ENCODE measurements at regions not wholly inside any gene's neighbourhood (a gene's known extent, or its start where the extent isn't known, plus 50 kb on each side); places are given as distances from the start of the nearest gene placed in this dataset.

- DNase-seq (ENCODE audit: low read depth) = no peak
These were observed 116.2 kb downstream of the OLFM4 start for GRCh38 chr13:53144826-53145225.

DNA sequence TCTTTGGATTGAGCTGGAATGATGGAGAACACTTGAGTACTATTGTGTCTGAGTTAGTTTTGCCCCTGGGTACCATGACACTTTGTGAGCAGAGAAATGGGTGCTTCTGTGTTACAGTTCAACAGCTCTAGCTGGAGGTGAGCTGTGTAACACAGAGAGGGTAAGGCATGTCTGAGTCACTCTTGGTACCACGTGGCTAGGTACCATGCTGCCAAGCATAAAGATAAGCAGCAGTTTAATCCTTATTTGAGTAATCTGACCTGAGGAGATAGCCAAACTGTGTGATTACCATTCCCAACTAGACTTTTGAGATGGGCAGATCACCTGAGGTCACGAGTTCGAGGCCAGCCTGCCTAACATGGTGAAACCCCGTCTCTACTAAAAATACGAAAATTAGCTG lies 122.0 kb downstream of the OLFM4 start:
- no peak for DNase-seq (ENCODE audit: low read depth)

DNA sequence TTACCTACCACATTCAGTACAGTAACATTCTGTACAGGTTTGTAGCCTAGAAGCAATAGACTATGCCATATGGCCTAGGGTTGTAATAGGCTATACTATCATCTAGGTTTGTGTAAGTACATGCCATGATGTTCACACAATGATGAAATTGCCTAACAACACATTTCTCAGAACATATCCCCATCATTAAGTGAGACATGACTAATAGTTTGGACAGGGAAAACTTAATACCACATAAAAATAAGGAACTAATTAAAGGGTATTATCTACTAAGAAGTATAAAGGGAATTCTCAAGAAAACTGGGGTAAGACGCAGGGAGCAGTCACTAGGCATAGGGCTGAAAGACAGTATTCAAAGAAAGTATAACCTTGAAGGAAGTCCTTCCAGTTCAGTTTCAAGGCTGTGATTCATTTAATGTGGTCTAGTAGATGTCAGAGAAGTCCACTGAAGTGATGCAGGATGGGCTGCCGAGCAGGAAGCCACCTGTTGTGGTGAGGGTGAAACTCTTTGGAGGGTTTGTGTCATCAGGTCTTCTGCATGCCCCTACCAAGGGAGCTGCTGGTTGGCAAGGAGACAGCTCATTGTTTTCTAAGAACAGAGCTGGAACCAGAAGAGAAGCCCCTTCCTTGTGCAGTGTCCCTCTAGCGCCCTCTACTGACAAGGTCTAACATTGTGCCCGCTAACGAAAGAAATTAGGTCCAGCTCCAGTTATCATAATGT lies 122.9 kb downstream of the OLFM4 start:
- no peak for DNase-seq (ENCODE audit: low read depth)

DNA sequence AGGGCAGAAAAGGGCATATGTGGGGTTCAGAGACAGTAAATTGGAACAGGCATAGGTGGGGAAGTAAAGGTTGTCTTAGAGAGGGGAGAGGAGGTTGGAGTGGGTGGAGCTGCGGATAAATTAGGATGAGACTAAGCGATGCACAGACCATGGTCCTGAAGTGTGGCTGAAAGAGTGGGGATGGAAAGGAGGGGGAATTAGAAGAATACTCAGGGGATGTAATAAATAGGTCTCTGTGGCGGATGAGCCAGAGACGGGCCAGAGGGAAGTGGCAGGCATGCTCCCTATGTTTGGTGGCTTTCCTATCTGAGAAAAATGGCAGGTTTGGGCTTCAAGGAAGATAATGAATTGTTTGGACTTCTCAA lies 123.4 kb downstream of the OLFM4 start:
- no peak for DNase-seq (ENCODE audit: low read depth)

DNA sequence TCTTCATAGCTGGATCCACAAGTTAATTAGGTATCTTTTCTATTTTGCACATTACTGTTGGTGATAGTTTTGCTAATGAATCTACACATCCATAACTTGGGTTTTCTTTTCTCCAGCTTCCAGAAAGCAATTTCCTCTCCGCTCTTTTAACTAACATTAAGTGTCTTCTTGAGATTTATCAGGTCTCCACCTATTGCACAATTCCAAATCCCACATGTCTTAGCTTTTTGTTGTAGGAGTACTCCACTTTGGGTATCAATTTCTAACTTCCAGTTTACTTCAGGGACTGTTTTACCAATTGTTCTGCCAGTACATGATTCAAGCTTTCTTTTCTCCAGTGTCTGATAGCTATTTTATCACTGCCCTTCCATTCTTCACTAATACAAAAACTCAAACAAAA lies 129.6 kb downstream of the OLFM4 start:
- no peak for DNase-seq (ENCODE audit: low read depth)

GRCh38 chr13:53159431-53159830 lies 130.8 kb downstream of the OLFM4 start:
- DNase-seq (ENCODE audit: low read depth) = no peak

DNA sequence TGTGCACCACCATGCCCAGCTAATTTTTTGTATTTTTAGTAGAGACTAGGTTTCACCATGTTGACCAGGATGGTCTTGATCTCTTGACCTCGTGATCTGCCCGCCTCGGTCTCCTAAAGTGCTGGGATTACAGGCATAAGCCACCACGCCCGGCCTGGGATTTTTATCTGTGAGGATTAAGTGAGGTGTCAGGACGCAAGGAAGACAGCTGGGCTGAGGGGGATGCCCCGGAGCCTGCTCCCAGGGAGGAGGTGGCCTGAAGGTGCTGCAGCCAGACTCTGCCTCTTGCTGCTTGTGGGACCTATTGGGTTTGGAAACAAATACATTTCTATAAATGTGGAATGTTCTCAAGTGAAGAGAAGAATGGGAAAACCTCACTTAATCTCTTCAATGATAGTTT lies 131.6 kb downstream of the OLFM4 start:
- DNase-seq (ENCODE audit: low read depth) = no peak

GRCh38 chr13:53161251-53161650 lies 132.6 kb downstream of the OLFM4 start:
- DNase-seq (ENCODE audit: low read depth) = no peak

DNA sequence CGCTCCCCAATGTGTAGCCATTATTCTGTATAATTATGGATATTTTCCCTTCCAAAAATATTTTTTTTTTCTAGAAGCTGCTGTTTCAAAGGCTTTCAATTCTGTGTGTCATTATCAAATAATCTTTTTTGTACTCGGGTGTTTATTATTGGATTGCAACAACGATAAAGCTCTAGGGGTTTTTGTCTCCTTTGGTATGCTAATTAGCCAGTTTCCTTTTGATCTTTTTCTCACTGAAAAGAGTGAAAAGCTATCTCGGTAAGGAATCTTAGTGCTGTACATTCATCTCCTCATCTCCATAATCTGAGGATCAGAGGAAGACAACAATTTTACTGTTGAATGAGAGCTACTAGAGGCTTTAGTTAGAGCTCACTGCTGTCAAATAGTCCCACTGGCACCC lies 136.6 kb downstream of the OLFM4 start:
- no peak for DNase-seq (ENCODE audit: low read depth)

DNA sequence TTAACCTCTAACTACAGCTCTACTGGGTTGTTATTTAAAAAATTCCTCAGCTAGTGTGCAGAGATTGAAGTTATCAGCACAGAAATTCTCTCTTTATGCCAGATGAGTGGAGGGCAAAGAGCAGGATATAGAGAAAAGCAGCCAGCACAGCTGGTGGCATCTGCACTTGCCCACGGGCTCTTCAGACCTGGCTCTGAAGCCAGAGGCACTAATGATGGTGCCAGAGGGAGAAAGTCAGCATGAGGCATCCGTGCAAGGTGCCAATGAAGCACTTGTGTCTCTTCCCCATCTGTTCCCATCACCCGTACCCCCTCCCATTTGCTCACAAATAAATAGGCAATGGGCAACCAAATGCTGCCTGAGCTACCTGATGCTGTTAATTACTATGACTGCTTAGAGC lies 138.9 kb downstream of the OLFM4 start:
- DNase-seq (ENCODE audit: low read depth) = no peak

- DNase-seq (ENCODE audit: low read depth) = no peak
These were observed 142.3 kb downstream of the OLFM4 start for GRCh38 chr13:53170910-53171309.

- no peak for DNase-seq (ENCODE audit: low read depth)
These were observed 145.9 kb downstream of the OLFM4 start for GRCh38 chr13:53174545-53174944.

DNA sequence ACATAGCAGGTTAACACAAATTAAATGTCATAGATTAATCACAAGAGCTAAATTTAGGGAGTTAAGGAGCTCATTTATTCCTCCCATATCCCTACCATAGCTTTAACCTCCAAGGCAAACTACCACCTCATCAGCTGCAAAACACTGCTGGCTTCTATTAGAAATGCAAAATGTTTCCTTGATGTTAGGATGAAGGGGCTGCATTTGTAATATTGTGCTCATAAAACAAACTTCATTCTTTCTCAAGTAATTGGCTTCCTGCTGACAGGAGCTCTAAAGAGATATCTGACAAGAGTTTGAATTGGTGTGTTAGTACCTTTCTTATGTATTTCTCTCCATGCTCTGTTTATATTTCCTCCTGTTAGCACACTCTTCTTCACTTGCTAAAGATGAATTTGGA lies 152.1 kb downstream of the OLFM4 start:
- no peak for DNase-seq (ENCODE audit: low read depth)

- no peak for DNase-seq (ENCODE audit: low read depth)
These were observed 154.1 kb downstream of the OLFM4 start for GRCh38 chr13:53182724-53183123.

GRCh38 chr13:53188120-53188519 lies 159.5 kb downstream of the OLFM4 start:
- no peak for DNase-seq (ENCODE audit: low read depth)

GRCh38 chr13:53189162-53189561 lies 160.5 kb downstream of the OLFM4 start:
- no peak for DNase-seq (ENCODE audit: low read depth)

GRCh38 chr13:53191091-53191490 lies 162.5 kb downstream of the OLFM4 start:
- DNase-seq (ENCODE audit: low read depth) = no peak

DNA sequence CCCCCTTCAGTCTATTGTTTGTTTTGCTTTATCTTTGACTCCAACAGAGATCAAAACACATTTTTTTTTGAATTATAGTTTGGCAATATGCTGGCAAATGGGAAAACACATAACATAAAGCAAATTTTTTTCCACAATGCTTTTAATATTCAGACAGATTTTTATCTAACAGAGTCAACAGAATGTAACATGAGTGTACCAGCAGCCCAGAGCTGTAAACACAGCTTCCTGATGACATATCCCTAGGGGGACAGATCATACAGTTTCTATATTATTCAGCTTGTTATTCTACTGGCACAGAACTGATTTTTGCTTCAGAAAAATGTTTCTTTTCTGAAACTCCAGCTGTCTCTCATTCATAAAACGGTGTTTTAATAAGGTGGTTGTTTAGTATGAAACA lies 168.8 kb downstream of the OLFM4 start:
- no peak for DNase-seq (ENCODE audit: low read depth)

DNA sequence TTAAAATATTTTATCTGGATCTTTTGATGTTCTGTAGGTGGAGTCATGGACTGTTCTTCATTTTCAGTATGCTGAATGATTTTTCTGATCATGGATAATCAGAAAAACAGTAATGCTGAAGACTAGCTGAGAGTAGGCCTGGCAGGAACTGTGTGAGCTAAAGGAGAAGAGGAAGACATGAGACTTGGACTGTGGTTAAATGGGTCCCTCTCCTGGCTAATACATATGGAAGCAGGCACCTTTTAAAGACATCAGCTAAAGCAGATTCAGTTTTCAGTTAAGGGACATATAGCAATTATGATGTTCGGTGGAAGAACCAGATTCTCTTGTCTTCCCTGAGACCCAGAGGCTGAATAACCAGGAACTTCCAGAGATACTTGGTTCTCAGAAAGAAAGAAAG lies 169.4 kb downstream of the OLFM4 start:
- no peak for DNase-seq (ENCODE audit: low read depth)

GRCh38 chr13:53198736-53199135 lies 170.1 kb downstream of the OLFM4 start:
- DNase-seq (ENCODE audit: low read depth) = no peak

GRCh38 chr13:53200075-53200474 lies 171.5 kb downstream of the OLFM4 start:
- DNase-seq (ENCODE audit: low read depth) = no peak

DNA sequence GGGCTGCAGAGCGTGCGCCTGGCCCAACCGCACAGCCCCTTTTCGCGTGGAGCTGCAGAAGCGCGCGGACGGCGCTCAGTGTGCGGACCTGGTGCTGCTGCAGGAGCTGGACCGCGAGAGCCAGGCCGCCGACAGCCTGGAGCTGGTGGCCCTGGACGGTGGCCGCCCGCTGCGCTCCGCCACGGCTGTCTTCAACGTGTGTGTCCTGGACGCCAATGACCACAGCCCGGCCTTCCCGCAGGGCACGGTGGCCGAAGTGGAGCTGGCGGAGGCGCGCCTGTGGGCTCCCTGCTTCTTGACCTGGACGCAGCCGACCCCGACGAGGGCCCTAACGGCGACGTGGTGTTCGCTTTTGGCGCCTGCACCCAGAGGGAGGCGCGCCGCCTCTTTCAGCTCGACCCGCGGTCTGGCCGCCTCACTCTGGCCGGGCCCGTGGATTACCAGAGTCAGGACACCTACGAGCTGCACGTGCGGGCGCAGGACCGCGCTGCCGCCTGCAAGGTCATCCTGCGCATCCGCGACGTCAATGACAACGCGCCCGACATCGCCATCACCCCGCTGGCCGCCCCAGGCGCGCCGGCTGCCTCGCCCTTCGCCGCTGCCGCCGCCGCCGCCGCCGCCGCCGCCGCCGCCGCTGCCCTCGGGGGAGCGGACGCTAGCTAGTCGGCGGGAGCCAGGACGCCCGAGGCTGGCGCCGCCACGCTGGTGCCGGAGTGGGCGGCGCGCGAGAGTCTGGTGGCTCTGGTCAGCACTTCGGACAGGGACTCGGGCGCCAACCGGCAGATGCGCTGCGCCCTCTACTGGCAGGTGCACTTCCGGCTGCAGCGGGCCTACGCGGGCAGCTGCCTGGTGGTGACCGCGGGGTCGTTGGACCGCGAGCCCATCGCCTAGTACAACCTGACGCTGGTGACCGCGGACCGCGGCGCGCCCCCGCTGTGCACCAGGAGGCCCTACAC lies 172.2 kb downstream of the OLFM4 start:
- DNase-seq (ENCODE audit: low read depth) = peak; percentile 6

Measured in forelimb muscle (tissue), 1 donor.